HCT116 (cell line): ENCODE measurements at regions not wholly inside any gene's neighbourhood (a gene's known extent, or its start where the extent isn't known, plus 50 kb on each side); places are given as distances from the start of the nearest gene placed in this dataset.

Experiments
- ATAC-seq: fragments of 200-7000 bp; cut with Tn5 transposase; 2 replicates; pipeline ENCODE4 v1.9.1; 2020; ENCODE audit warnings: mild to moderate bottlenecking, moderate library complexity
- BruUV-seq: library from RNA; stranded (reverse); fragments of 400-500 nt; replicated peaks from 2 replicates; lab custom pipeline; 2021; lab: Mats Ljungman, UMichigan
- CTCF ChIA-PET: fragments of 300-600 bp; sonication (Branson Sonifier 250); formaldehyde crosslinking; loops from one replicate; lab custom pipeline; 2021; ENCODE audit warnings: antibody characterized with exemption; lab: Charles Lee
- POLR2A ChIA-PET: fragments of 300-600, 350-600 bp; sonication (Branson Sonifier 250); formaldehyde crosslinking; loops from one replicate; lab custom pipeline; 2021; ENCODE audit warnings: antibody characterized with exemption; lab: Charles Lee
- RAD21 ChIA-PET, 2 experiments: fragments of 300-600 bp; sonication (Branson Sonifier 250); formaldehyde crosslinking; loops; one replicate each; lab custom pipeline; 2023; ENCODE audit warnings: low total read pairs in 2 of 2; ENCODE audit not compliant: uncharacterized antibody in 2 of 2, unreplicated experiment in 2 of 2, low non-redundant PET in 1 of 2; lab: Charles Lee
- DNase-seq: peaks from one replicate; pipeline ENCODE4 v3.0.0-alpha.2; 2010; ENCODE audit warnings: low read depth, low spot score
- H2AFZ ChIP-seq: fragments of 200-600 bp; shearing (Covaris generic), sonication (generic); 2 replicates; pipeline ENCODE4 v1.6.1; 2017; ENCODE audit warnings: low read depth, mixed run types, mixed read lengths, antibody characterized with exemption, low read length; ENCODE audit not compliant: poor library complexity, severe bottlenecking
- H3K27ac ChIP-seq: 2 replicates; pipeline ENCODE4 v1.5.1; 2012; ENCODE audit warnings: low read depth, low read length
- H3K27me3 ChIP-seq: fragments of 200-600 bp; sonication (generic); 2 replicates; pipeline ENCODE4 v1.6.1; 2016; ENCODE audit warnings: mixed run types, low read length, mixed read lengths; ENCODE audit not compliant: insufficient read depth
- H3K36me3 ChIP-seq, 2 experiments: fragments of 200-500 bp in 1 of 2; fragments of 200-600 bp in 1 of 2; sonication (Bioruptor generic) in 1 of 2; sonication (generic) in 1 of 2; 2 replicates each; pipeline versions ENCODE4 v1.5.1 to v1.6.1; 2014 to 2016; ENCODE audit warnings: low read length in 2 of 2, inconsistent platforms in 1 of 2, mixed read lengths in 1 of 2, mixed run types in 1 of 2; ENCODE audit not compliant: insufficient read depth in 2 of 2, control insufficient read depth in 1 of 2
- H3K4me1 ChIP-seq, 2 experiments: fragments of 200-600 bp in 1 of 2; sonication (generic) in 1 of 2; 2 replicates each; pipeline versions ENCODE4 v1.5.1 to v1.6.1; 2012 to 2017; ENCODE audit warnings: low read length in 2 of 2, inconsistent platforms in 1 of 2, mild to moderate bottlenecking in 1 of 2, mixed read lengths in 1 of 2, mixed run types in 1 of 2, moderate library complexity in 1 of 2; ENCODE audit not compliant: insufficient read depth in 2 of 2, control insufficient read depth in 1 of 2
- H3K4me2 ChIP-seq: fragments of 200-600 bp; sonication (generic); 2 replicates; pipeline ENCODE4 v1.6.1; 2017; ENCODE audit warnings: mixed run types, low read length, mixed read lengths
- H3K4me3 ChIP-seq, 2 experiments: fragments of 200-600 bp in 1 of 2; sonication (generic) in 1 of 2; replicated peaks in 1 of 2; 2 replicates each; pipeline ENCODE4 v1.5.1; 2011 to 2016; ENCODE audit warnings: low read length in 2 of 2, control low read depth in 1 of 2, low read depth in 1 of 2, mild to moderate bottlenecking in 1 of 2, mixed read lengths in 1 of 2, mixed run types in 1 of 2
- H3K79me2 ChIP-seq: fragments of 200-600 bp; sonication (generic); 2 replicates; pipeline ENCODE4 v1.6.1; 2017; ENCODE audit warnings: mild to moderate bottlenecking, mixed run types, low read length, moderate library complexity, mixed read lengths; ENCODE audit not compliant: insufficient read depth
- H3K9ac ChIP-seq: fragments of 200-600 bp; sonication (generic); 2 replicates; pipeline ENCODE4 v1.6.1; 2016; ENCODE audit warnings: low read length, mixed read lengths
- H3K9me2 ChIP-seq: fragments of 200-600 bp; sonication (generic), shearing (Covaris generic); 2 replicates; pipeline ENCODE4 v1.6.1; 2017; ENCODE audit warnings: mixed run types, mild to moderate bottlenecking, moderate library complexity; ENCODE audit not compliant: insufficient read depth
- H3K9me3 ChIP-seq, 2 experiments: fragments of 200-500 bp in 1 of 2; fragments of 200-600 bp in 1 of 2; sonication (Bioruptor generic) in 1 of 2; sonication (generic) in 1 of 2; 2 replicates each; pipeline ENCODE4 v1.6.1; 2014 to 2017; ENCODE audit warnings: low read length in 2 of 2, mixed read lengths in 2 of 2, inconsistent platforms in 1 of 2, low read depth in 1 of 2, mild to moderate bottlenecking in 1 of 2, mixed run types in 1 of 2, moderate library complexity in 1 of 2; ENCODE audit not compliant: control insufficient read depth in 1 of 2, insufficient read depth in 1 of 2
- H4K20me1 ChIP-seq: fragments of 200-600 bp; sonication (generic), shearing (Covaris generic); 2 replicates; pipeline ENCODE4 v1.6.1; 2017; ENCODE audit warnings: mixed run types, mild to moderate bottlenecking, moderate library complexity; ENCODE audit not compliant: insufficient read depth
- CBX3 ChIP-seq: IDR thresholded peaks from 2 replicates; pipeline ENCODE4 v1.6.1; 2012; ENCODE audit warnings: low read depth
- CEBPB ChIP-seq: IDR thresholded peaks from 2 replicates; pipeline ENCODE4 v1.6.1; 2012; ENCODE audit warnings: low read depth
- EGR1 ChIP-seq: IDR thresholded peaks from 2 replicates; pipeline ENCODE4 v1.6.1; 2012; ENCODE audit warnings: low read depth
- EZH2 ChIP-seq: fragments of 200-600 bp; sonication (generic); IDR thresholded peaks from 2 replicates; pipeline ENCODE4 v1.6.1; 2017; ENCODE audit warnings: antibody characterized with exemption, mixed run types
- JUND ChIP-seq: IDR thresholded peaks from 2 replicates; pipeline ENCODE4 v1.6.1; 2012
- POLR2A ChIP-seq: IDR thresholded peaks from 2 replicates; pipeline ENCODE4 v1.7.0; 2011; ENCODE audit warnings: borderline replicate concordance; ENCODE audit not compliant: insufficient read depth, insufficient read length; ENCODE audit errors: extremely low read depth
- POLR2AphosphoS5 ChIP-seq: IDR thresholded peaks from 2 replicates; pipeline ENCODE4 v1.6.1; 2011; ENCODE audit warnings: mild to moderate bottlenecking, low read depth, low read length, moderate library complexity
- SRF ChIP-seq: IDR thresholded peaks from 2 replicates; pipeline ENCODE4 v1.6.1; 2012; ENCODE audit warnings: low read depth
- TCF7L2 ChIP-seq: IDR thresholded peaks from 2 replicates; pipeline ENCODE4 v1.7.0; 2011; ENCODE audit warnings: borderline replicate concordance, inconsistent platforms; ENCODE audit not compliant: insufficient read depth, insufficient read length; ENCODE audit errors: extremely low read depth
- ZFX ChIP-seq: fragments of 450-650 bp; IDR thresholded peaks from 2 replicates; pipeline ENCODE4 v1.6.1; 2017
- intact Hi-C: fragments of 100-400 bp; cut with micrococcal nuclease; formaldehyde crosslinking; loops from 2 replicates; pipeline ENCODE4 v1.10.0; 2022
- TF ChIP-seq, protein P1 (sequence below): IDR thresholded peaks from 2 replicates; pipeline ENCODE4 v1.6.1; 2012
- TF ChIP-seq, protein P2 (sequence below), 3 experiments: fragments of 200-600 bp in 1 of 3; sonication (generic) in 1 of 3; IDR thresholded peaks in 2 of 3; conservative IDR thresholded peaks in 1 of 3; 2 replicates each; pipeline ENCODE4 v1.5.1; 2012 to 2017; ENCODE audit warnings: low read depth in 2 of 3, low read length in 2 of 3, antibody characterized with exemption in 1 of 3, borderline replicate concordance in 1 of 3, control low read depth in 1 of 3, mild to moderate bottlenecking in 1 of 3, mixed read lengths in 1 of 3, mixed run types in 1 of 3, moderate library complexity in 1 of 3; ENCODE audit not compliant: insufficient read depth in 1 of 3
- TF ChIP-seq, protein P3 (sequence below): IDR thresholded peaks from 2 replicates; pipeline ENCODE4 v1.6.1; 2012; ENCODE audit warnings: low read depth
- TF ChIP-seq, protein P4 (sequence below): IDR thresholded peaks from 2 replicates; pipeline ENCODE4 v1.6.1; 2012

DNA sequence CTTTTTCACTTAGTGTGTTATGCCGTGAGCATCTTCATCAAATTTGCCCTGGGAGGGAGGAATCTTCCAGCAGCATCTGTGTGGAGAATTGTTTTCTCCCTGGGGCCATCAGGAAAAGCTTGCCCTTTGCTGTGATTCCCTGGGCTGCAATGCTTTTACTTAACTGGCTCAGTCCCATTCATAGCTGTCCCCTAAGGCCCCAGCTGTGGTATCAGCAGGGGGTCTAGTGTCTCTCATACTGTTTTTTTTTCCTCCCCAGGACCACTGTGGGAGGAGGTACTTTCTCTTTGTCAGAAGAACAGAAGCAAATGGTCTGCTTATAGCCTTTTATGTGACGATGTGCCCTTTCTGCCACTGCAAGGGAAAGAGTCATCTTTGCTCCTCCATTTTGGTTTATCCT is 176.8 kb upstream of the CELF4 start:
- RAD21 ChIA-PET, result no interaction called here
- Histone ChIP-seq H3K4me2 (no peak overlapping the region), H3K27me3 (0 out of 2 replicates have a peak, but pooled peaks cover 7% of the 10 kb centered on the region), H3K9me3 (no peaks in the 10 kb centered on the region), H2AFZ (no peak overlapping the region), H3K79me2 (no peaks in the 10 kb centered on the region), H3K9me2 (no peaks in the 10 kb centered on the region), H3K9ac (no peak overlapping the region), H3K4me3 (no peak overlapping the region), H3K27ac (no peak overlapping the region), H3K4me1 (no peaks in the 10 kb centered on the region), H4K20me1 (no peaks in the 10 kb centered on the region), H3K36me3 (no peaks in the 10 kb centered on the region)
- CTCF ChIA-PET, result no interaction called here
- no TSS peak for BruUV-seq
- POLR2A ChIA-PET, result no interaction called here
- TF ChIP-seq, protein P1, sequence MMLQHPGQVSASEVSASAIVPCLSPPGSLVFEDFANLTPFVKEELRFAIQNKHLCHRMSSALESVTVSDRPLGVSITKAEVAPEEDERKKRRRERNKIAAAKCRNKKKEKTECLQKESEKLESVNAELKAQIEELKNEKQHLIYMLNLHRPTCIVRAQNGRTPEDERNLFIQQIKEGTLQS, result no peak
- no peak for TF ChIP-seq CBX3
- no peak for TF ChIP-seq TCF7L2
- TF ChIP-seq POLR2A, result no peak
- TF ChIP-seq SRF, result no peak
- no peak for TF ChIP-seq EZH2
- TF ChIP-seq, protein P2, sequence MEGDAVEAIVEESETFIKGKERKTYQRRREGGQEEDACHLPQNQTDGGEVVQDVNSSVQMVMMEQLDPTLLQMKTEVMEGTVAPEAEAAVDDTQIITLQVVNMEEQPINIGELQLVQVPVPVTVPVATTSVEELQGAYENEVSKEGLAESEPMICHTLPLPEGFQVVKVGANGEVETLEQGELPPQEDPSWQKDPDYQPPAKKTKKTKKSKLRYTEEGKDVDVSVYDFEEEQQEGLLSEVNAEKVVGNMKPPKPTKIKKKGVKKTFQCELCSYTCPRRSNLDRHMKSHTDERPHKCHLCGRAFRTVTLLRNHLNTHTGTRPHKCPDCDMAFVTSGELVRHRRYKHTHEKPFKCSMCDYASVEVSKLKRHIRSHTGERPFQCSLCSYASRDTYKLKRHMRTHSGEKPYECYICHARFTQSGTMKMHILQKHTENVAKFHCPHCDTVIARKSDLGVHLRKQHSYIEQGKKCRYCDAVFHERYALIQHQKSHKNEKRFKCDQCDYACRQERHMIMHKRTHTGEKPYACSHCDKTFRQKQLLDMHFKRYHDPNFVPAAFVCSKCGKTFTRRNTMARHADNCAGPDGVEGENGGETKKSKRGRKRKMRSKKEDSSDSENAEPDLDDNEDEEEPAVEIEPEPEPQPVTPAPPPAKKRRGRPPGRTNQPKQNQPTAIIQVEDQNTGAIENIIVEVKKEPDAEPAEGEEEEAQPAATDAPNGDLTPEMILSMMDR (IDR thresholded peaks at IDR 0.05 in 2 of 3, conservative IDR thresholded peaks at IDR 0.05 in 1 of 3; ENCODE audit: borderline replicate concordance in 1 of 3, insufficient read depth in 1 of 3, low read depth in 2 of 3, low read length in 2 of 3), result no peak
- DNase-seq (no peak), ATAC-seq (no peak)
- intact Hi-C loops, result no loop called here

DNA sequence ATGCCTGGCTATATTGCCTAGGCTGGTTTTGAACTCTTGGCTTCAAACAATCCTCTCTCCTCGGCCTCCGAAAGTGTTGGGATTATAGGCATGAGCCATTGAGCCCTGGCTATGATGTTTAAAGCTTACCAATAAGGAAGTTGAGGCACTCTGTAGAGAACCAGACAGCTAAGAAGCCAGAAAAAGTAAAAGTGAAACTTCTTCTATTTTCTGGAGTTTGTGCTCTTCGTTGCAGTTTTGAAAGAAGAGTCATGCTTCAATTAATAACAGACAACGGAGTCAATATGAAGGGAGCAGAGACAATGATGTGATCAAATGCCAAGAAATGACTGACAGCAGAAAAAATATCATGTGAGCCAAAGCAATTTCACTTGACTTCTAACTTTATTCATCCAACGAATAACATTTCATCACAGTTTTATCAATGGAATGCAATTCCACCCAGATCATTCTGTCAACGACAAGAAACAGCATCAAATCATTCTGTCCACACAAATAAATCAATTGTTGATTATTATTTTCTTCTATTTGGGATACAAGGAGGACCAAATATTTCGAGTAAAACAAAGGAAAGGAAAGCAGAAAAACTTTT is 175.5 kb upstream of the CELF4 start:
- no TSS peak for BruUV-seq
- RAD21 ChIA-PET, result no interaction called here
- CTCF ChIA-PET, result no interaction called here
- Histone ChIP-seq H3K9me2 (no peaks in the 10 kb centered on the region), H3K9me3 (no peaks in the 10 kb centered on the region), H3K36me3 (no peaks in the 10 kb centered on the region), H3K27ac (no peak overlapping the region), H3K27me3 (0 out of 2 replicates have a peak, but pooled peaks cover 7% of the 10 kb centered on the region), H3K79me2 (no peaks in the 10 kb centered on the region), H4K20me1 (no peaks in the 10 kb centered on the region), H3K9ac (no peak overlapping the region), H3K4me2 (no peak overlapping the region), H2AFZ (no peak overlapping the region), H3K4me3 (no peak overlapping the region), H3K4me1 (no peaks in the 10 kb centered on the region)
- ATAC-seq, result no peak
- intact Hi-C loops, result no loop called here
- no peak for DNase-seq
- POLR2A ChIA-PET, result no interaction called here
- TF ChIP-seq JUND (no peak), CEBPB (no peak), POLR2A (no peak), POLR2AphosphoS5 (no peak), ZFX (no peak), EGR1 (no peak)
- TF ChIP-seq, protein P3, sequence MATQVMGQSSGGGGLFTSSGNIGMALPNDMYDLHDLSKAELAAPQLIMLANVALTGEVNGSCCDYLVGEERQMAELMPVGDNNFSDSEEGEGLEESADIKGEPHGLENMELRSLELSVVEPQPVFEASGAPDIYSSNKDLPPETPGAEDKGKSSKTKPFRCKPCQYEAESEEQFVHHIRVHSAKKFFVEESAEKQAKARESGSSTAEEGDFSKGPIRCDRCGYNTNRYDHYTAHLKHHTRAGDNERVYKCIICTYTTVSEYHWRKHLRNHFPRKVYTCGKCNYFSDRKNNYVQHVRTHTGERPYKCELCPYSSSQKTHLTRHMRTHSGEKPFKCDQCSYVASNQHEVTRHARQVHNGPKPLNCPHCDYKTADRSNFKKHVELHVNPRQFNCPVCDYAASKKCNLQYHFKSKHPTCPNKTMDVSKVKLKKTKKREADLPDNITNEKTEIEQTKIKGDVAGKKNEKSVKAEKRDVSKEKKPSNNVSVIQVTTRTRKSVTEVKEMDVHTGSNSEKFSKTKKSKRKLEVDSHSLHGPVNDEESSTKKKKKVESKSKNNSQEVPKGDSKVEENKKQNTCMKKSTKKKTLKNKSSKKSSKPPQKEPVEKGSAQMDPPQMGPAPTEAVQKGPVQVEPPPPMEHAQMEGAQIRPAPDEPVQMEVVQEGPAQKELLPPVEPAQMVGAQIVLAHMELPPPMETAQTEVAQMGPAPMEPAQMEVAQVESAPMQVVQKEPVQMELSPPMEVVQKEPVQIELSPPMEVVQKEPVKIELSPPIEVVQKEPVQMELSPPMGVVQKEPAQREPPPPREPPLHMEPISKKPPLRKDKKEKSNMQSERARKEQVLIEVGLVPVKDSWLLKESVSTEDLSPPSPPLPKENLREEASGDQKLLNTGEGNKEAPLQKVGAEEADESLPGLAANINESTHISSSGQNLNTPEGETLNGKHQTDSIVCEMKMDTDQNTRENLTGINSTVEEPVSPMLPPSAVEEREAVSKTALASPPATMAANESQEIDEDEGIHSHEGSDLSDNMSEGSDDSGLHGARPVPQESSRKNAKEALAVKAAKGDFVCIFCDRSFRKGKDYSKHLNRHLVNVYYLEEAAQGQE, result no peak
- TF ChIP-seq, protein P4, sequence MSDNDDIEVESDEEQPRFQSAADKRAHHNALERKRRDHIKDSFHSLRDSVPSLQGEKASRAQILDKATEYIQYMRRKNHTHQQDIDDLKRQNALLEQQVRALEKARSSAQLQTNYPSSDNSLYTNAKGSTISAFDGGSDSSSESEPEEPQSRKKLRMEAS, result no peak
